RWPE1 (cell line): ENCODE measurements at regions not wholly inside any gene's neighbourhood (a gene's known extent, or its start where the extent isn't known, plus 50 kb on each side); places are given as distances from the start of the nearest gene placed in this dataset.

Source experiments
- CTCF ChIA-PET: fragments of 350-600 bp; sonication (Branson Sonifier 250); formaldehyde crosslinking; extraction: SDS; loops from one replicate; lab custom pipeline; 2021; lab: Yijun Ruan, JAX
- POLR2A ChIA-PET: fragments of 400-600 bp; formaldehyde crosslinking; extraction: SDS; loops from one replicate; lab custom pipeline; 2020; ENCODE audit warnings: antibody characterized with exemption; ENCODE audit not compliant: low non-redundant PET; lab: Yijun Ruan, JAX
- DNase-seq: peaks from one replicate; pipeline ENCODE4 v3.0.0; 2012; ENCODE audit warnings: low spot score
- H3K27ac ChIP-seq: fragments of 450-650 bp; 2 replicates; pipeline ENCODE4 v1.5.1; 2017
- CTCF ChIP-seq: fragments of 450-650 bp; conservative IDR thresholded peaks from 2 replicates; pipeline ENCODE4 v1.5.1; 2017; ENCODE audit warnings: low read depth, mild to moderate bottlenecking

GRCh38 chr15:69829974-69830373 lies 267.7 kb downstream of the TLE3 start:
- CTCF ChIA-PET = no interaction called here
- DNase-seq = no peak

DNA sequence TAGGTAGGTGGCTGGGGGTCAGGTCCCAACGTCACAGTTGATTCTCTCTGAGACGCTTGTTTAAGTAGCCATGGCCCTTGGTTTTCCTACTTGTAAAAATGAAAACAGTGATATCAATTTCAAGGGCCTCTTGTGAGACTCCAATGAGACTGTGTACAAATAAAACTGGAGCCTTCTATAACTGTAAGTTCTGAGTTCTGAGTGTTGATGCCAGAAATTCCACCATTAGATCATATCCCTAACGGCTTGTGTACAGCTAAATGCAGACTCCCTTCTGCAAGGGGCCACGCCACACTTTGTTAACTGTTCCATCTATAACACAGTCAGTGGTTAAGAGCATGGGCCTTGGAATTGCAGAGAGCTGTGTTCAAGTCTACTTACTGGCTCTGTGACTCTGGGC lies 267.3 kb downstream of the TLE3 start:
- no peak overlapping the region for H3K27ac ChIP-seq
- TF ChIP-seq CTCF = no peak
- POLR2A ChIA-PET = no interaction called here
- CTCF ChIA-PET = no interaction called here
- DNase-seq = no peak

More at GRCh38 chr15:69829974-69830373, 267.7 kb downstream of the TLE3 start:
- H3K27ac ChIP-seq = no peak overlapping the region
- POLR2A ChIA-PET = no interaction called here
- no peak for TF ChIP-seq CTCF

DNA sequence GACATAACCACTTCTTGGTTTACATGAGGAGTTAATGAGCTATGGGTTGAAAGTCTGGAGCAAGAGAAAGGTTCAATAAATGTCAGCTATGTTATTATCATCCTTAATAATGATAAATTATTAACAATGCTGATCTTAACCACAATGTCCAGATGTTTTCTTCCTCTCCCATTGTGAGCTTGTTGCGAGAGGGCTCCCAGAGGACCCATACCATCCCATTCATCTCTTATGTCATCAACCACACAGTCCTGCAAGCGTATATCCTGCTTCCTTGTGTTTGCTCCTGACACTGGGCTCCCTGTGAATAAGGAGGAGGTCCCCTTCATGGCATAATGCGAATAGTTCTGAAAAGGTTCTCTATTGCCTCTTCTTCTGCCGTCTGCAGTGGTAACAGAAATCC lies 266.8 kb downstream of the TLE3 start:
- POLR2A ChIA-PET = no interaction called here
- CTCF ChIA-PET = no interaction called here
- TF ChIP-seq CTCF = no peak
- no peak for DNase-seq
- H3K27ac ChIP-seq = no peak overlapping the region

DNA sequence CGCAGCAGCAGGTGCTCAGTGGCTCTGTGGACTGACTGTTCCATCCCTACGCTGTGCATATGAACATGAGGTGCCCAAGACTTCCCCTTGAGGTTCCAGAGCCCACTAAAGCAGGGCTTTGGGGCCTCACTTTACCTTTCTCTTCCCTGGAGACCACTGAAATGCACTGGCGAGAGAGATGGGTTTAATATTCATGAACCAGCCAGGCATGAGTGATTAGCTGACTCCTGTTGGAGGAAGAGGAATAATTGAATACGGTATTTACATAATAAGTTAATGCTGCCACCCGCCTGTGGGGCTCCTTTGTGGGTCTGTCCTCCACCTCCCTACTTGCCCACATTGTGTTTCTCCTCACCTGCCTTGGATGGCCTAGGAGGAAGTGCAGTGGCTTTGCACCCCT lies 263.4 kb downstream of the TLE3 start:
- ChIA-PET POLR2A (no interaction called here), CTCF (no interaction called here)
- TF ChIP-seq CTCF = no peak
- DNase-seq = no peak
- no peak overlapping the region for H3K27ac ChIP-seq

GRCh38 chr15:69834761-69835160 lies 263.0 kb downstream of the TLE3 start:
- ChIA-PET POLR2A (no interaction called here), CTCF (interaction anchor here (1.0 kb wide), 1 partner anchor 258 kb away, joined by 4 read pairs; no protein-coding TSS in a partner anchor)
- no peak for DNase-seq
- no peak overlapping the region for H3K27ac ChIP-seq
- TF ChIP-seq CTCF = no peak

DNA sequence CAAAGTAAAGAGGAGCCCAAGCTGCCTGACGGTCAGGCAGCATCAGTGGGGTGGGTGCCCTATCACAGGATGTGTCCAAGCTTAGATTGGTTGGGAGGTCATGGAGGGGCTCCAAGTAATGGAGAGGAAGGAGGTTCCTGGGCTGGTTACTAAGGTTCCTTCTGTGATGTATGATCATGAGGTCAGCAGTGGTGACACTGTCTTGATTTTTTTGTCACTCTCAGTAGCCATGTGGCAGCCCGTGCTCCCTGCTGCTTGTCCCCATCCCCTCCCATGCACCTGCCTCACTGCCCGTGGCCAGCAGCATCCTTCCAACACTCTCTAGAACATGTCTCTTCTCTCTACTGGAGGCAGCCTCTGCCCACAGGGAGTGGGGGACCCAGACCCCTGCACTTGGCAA lies 261.7 kb downstream of the TLE3 start:
- no peak for TF ChIP-seq CTCF

More for the DNA sequence above, 261.7 kb downstream of the TLE3 start:
- no peak for DNase-seq
- H3K27ac ChIP-seq = no peak overlapping the region
- POLR2A ChIA-PET = no interaction called here
- CTCF ChIA-PET = no interaction called here
